ENCODE measurements at regions not wholly inside any gene's neighbourhood (a gene's known extent, or its start where the extent isn't known, plus 50 kb on each side); places are given as distances from the start of the nearest gene placed in this dataset.
A peak's percentile ranks its signal among the peaks of the same experiment; 100 is the strongest.
"Not testable (repeated sequence)": the region's sequence is repeated elsewhere in the genome, so short reads cannot be mapped to it uniquely, and the experiment has no call there.

DNA sequence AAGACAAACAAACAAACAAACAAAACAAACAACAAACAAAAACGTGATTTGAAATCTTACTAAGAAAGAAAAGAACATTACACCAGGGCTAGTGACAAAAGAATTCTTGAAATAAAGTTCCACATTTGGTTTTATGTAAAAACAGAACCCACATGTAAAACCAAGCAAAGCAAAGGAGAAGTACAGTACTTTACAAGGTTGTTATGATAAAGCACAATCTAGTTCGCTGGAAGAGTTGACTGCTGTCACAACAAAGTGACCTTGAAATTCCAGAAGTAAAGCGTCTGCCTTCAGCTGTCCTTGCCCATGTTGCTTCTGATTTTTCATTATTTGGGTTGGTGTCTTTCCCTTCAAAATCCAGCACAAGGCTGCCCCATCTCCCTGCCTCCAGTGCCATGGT is 94.8 kb upstream of the CYRIA start:
- no peak overlapping the region for H3K9ac ChIP-seq
- no peak overlapping the region for H2AFZ ChIP-seq (replicated peaks)
- Mint-ChIP-seq H3K27me3 (ENCODE audit: insufficient read depth, low read depth) (peaks cover 5% of the 10 kb centered on the region), H3K36me3 (no peaks in the 10 kb centered on the region), H3K4me1 (peaks cover 1% of the 10 kb centered on the region), H3K27ac (no peak overlapping the region), H3K9me3 (no peaks in the 10 kb centered on the region), H3K4me3 (no peak overlapping the region)
- no peaks in the 10 kb centered on the region for H3K9me3 ChIP-seq (ENCODE audit: low read depth)
- H3K36me3 ChIP-seq: no peaks in the 10 kb centered on the region
- H3K4me3 ChIP-seq: no peak overlapping the region
- no peaks in the 10 kb centered on the region for H3K27me3 ChIP-seq
- no peaks in the 10 kb centered on the region for H3F3A ChIP-seq (ENCODE audit: low read depth)
- H3K4me2 ChIP-seq: no peak overlapping the region
- no peak overlapping the region for H3K27ac ChIP-seq
- DNase-seq (ENCODE audit: low spot score): no peak
- H3K4me1 ChIP-seq: no peaks in the 10 kb centered on the region
- no peaks in the 10 kb centered on the region for H3K79me2 ChIP-seq (ENCODE audit: low read depth)
- no peaks in the 10 kb centered on the region for H4K20me1 ChIP-seq (ENCODE audit: low read depth)
- TF ChIP-seq, protein P1, sequence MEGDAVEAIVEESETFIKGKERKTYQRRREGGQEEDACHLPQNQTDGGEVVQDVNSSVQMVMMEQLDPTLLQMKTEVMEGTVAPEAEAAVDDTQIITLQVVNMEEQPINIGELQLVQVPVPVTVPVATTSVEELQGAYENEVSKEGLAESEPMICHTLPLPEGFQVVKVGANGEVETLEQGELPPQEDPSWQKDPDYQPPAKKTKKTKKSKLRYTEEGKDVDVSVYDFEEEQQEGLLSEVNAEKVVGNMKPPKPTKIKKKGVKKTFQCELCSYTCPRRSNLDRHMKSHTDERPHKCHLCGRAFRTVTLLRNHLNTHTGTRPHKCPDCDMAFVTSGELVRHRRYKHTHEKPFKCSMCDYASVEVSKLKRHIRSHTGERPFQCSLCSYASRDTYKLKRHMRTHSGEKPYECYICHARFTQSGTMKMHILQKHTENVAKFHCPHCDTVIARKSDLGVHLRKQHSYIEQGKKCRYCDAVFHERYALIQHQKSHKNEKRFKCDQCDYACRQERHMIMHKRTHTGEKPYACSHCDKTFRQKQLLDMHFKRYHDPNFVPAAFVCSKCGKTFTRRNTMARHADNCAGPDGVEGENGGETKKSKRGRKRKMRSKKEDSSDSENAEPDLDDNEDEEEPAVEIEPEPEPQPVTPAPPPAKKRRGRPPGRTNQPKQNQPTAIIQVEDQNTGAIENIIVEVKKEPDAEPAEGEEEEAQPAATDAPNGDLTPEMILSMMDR (IDR thresholded peaks at IDR 0.05): no peak
- TF ChIP-seq EZH2phosphoT487 (IDR thresholded peaks at IDR 0.05): no peak
- no peak for TF ChIP-seq EZH2 (IDR thresholded peaks at IDR 0.05)

DNA sequence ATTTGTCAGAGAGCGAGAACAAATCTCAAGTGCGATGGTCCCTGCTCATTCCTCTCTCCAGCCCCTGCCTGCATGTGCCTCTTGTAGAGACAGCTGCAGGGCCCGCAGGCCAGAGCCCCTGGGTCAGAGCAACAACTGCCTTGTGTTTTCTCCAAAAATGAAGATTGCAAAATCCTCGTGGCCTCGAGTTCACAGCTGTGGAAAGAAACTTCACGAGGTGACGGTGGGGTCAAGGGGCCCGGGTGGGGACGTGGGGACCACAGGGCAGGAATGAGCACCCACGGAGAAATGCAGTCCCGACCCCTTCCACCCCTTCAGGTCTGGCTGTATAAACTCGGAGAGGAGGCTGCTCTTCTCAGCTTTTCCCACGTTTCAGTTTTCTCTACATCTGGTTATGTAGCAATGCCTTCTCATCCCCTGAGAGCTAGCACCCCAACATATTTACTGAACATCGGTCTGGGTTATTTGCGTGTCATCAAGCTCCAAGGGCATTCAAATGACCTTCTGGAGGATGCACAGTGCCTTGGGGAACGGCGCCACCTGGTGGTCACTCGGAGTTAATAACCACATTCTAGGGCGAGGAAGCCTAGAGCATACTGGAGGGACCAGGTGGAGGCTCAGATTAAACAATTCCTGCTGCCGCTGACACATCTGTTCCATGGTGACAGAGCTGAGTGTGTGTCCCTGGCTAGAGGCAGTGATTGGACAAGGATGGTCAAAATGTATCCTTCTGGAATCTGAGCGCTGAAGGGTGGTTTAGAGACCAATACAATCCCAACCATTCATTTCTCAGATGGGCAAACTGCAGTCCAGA is 91.4 kb upstream of the CYRIA start:
- Histone ChIP-seq H2AFZ (replicated peaks) (no peak overlapping the region), H3K9ac (no peak overlapping the region), H3K27ac (no peak overlapping the region), H3K36me3 (no peaks in the 10 kb centered on the region), H3K4me1 (no peaks in the 10 kb centered on the region), H3K4me3 (no peak overlapping the region), H3K27me3 (no peaks in the 10 kb centered on the region), H3K79me2 (ENCODE audit: low read depth) (no peaks in the 10 kb centered on the region), H3K9me3 (ENCODE audit: low read depth) (no peaks in the 10 kb centered on the region), H4K20me1 (ENCODE audit: low read depth) (no peaks in the 10 kb centered on the region), H3F3A (ENCODE audit: low read depth) (no peaks in the 10 kb centered on the region), H3K4me2 (no peak overlapping the region)
- no peaks in the 10 kb centered on the region for H3K4me1 Mint-ChIP-seq
- H3K36me3 Mint-ChIP-seq: no peaks in the 10 kb centered on the region
- TF ChIP-seq EZH2phosphoT487 (IDR thresholded peaks at IDR 0.05): no peak
- TF ChIP-seq, protein P1 (IDR thresholded peaks at IDR 0.05): peak; percentile 96
- peaks cover 6% of the 10 kb centered on the region for H3K27me3 Mint-ChIP-seq (ENCODE audit: insufficient read depth, low read depth)
- H3K27ac Mint-ChIP-seq: no peak overlapping the region
- H3K9me3 Mint-ChIP-seq: peaks cover 3% of the 10 kb centered on the region
- DNase-seq (ENCODE audit: low spot score): peak; percentile 83
- no peak overlapping the region for H3K4me3 Mint-ChIP-seq

DNA sequence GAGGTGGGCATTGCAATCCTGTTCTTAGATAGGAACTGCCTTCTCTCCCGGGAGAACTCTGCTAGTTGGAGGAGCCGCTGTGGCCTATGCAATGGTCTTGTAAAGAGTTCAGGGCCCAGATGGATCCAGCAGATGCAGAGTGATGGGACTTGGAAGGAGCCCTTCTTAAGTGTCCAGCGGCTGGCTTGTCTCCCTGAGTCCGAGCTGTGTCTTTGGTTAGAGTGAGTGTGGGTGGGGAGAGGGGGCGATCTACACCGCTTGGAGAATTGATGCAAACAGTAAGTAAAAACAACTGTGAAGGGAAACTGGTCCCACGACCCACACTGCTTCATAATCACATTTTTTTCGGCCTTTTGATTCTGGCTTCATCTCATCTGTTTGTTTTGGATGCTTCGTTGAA is 89.8 kb upstream of the CYRIA start:
- Mint-ChIP-seq H3K27ac (no peak overlapping the region), H3K36me3 (no peaks in the 10 kb centered on the region), H3K27me3 (ENCODE audit: insufficient read depth, low read depth) (peaks cover 6% of the 10 kb centered on the region), H3K4me3 (no peak overlapping the region), H3K9me3 (peaks cover 3% of the 10 kb centered on the region), H3K4me1 (no peaks in the 10 kb centered on the region)
- Histone ChIP-seq H3K9me3 (ENCODE audit: low read depth) (no peaks in the 10 kb centered on the region), H2AFZ (replicated peaks) (no peak overlapping the region), H4K20me1 (ENCODE audit: low read depth) (no peaks in the 10 kb centered on the region), H3K36me3 (no peaks in the 10 kb centered on the region), H3K4me2 (no peak overlapping the region), H3K27me3 (no peaks in the 10 kb centered on the region), H3K27ac (no peak overlapping the region), H3F3A (ENCODE audit: low read depth) (no peaks in the 10 kb centered on the region), H3K9ac (no peak overlapping the region), H3K79me2 (ENCODE audit: low read depth) (no peaks in the 10 kb centered on the region), H3K4me3 (no peak overlapping the region), H3K4me1 (no peaks in the 10 kb centered on the region)
- TF ChIP-seq EZH2 (IDR thresholded peaks at IDR 0.05) (no peak), EZH2phosphoT487 (IDR thresholded peaks at IDR 0.05) (no peak)
- TF ChIP-seq, protein P1 (IDR thresholded peaks at IDR 0.05): no peak
- no peak for DNase-seq (ENCODE audit: low spot score)

DNA sequence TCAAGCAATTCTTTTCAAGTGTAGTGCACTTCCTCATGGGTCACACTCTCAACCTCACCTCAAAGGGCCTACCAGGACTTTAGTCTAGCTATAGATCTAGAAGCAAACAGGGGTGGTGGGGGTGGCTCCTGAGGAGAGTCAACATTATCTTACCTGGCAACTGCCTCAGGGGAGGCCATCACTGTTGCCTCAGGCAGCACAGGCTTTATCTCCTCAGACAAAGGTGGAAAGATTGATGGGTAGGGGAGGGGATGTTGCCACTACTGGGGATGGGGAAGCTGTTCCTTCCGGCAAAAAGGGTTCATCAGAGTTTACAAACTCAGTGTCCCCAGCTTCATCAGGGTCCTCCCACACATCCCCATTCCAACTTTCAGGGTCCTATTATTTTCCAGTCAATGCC is 87.4 kb upstream of the CYRIA start:
- H3K79me2 ChIP-seq (ENCODE audit: low read depth); H3K4me3 ChIP-seq; H3K27me3 ChIP-seq; H4K20me1 ChIP-seq (ENCODE audit: low read depth); H3K9me3 ChIP-seq (ENCODE audit: low read depth); H3K4me1 ChIP-seq; H3F3A ChIP-seq (ENCODE audit: low read depth); H3K9ac ChIP-seq; H3K4me3 Mint-ChIP-seq; H3K4me2 ChIP-seq; H3K27ac ChIP-seq; H3K27ac Mint-ChIP-seq; H3K36me3 ChIP-seq; H3K36me3 Mint-ChIP-seq; H3K9me3 Mint-ChIP-seq; H2AFZ ChIP-seq (replicated peaks); DNase-seq (ENCODE audit: low spot score); H3K4me1 Mint-ChIP-seq; H3K27me3 Mint-ChIP-seq (ENCODE audit: insufficient read depth, low read depth): not testable (repeated sequence)

DNA sequence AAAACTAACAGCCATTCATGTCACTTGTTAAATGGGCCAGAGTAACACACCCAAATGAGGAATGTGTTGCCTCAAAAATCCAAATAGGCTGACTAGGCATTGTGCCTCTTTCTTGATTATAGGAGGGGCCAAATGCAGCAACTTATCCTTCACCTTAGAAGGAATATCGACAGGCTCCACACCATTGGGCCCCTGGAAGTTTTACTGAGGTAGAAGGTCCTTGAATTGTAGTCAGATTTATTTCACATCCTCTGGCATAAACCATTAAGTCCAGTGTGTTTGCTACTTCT is 85.2 kb upstream of the CYRIA start:
- not testable (repeated sequence) for H3K27ac Mint-ChIP-seq; H3K4me2 ChIP-seq; H3K36me3 ChIP-seq; DNase-seq (ENCODE audit: low spot score); H3K9me3 Mint-ChIP-seq; H3K79me2 ChIP-seq (ENCODE audit: low read depth); H3K27me3 Mint-ChIP-seq (ENCODE audit: insufficient read depth, low read depth); H4K20me1 ChIP-seq (ENCODE audit: low read depth); H3K4me3 Mint-ChIP-seq; H3K27me3 ChIP-seq; H3K9ac ChIP-seq; H3K4me1 ChIP-seq; H3K36me3 Mint-ChIP-seq; H3K4me1 Mint-ChIP-seq; H3K27ac ChIP-seq; H3F3A ChIP-seq (ENCODE audit: low read depth); H2AFZ ChIP-seq (replicated peaks); H3K9me3 ChIP-seq (ENCODE audit: low read depth); H3K4me3 ChIP-seq

Data from neural progenitor cell (in vitro differentiated cells).